Epithelial cell of esophagus (primary cell): ENCODE measurements at regions not wholly inside any gene's neighbourhood (a gene's known extent, or its start where the extent isn't known, plus 50 kb on each side); places are given as distances from the start of the nearest gene placed in this dataset.

Source experiments
- DNase-seq: peaks from one replicate; pipeline ENCODE4 v3.0.0; 2010; ENCODE audit warnings: low read depth
- H3K4me3 ChIP-seq: 2 replicates; pipeline ENCODE4 v1.5.1; 2011; ENCODE audit warnings: mild to moderate bottlenecking, low read length, control low read depth
- TF ChIP-seq, protein P1 (sequence below): IDR thresholded peaks from 2 replicates; pipeline ENCODE4 v1.5.1; 2011; ENCODE audit warnings: low read depth, mild to moderate bottlenecking, low read length, control low read depth, inconsistent platforms; ENCODE audit not compliant: insufficient read depth; ENCODE audit errors: missing control alignments

DNA sequence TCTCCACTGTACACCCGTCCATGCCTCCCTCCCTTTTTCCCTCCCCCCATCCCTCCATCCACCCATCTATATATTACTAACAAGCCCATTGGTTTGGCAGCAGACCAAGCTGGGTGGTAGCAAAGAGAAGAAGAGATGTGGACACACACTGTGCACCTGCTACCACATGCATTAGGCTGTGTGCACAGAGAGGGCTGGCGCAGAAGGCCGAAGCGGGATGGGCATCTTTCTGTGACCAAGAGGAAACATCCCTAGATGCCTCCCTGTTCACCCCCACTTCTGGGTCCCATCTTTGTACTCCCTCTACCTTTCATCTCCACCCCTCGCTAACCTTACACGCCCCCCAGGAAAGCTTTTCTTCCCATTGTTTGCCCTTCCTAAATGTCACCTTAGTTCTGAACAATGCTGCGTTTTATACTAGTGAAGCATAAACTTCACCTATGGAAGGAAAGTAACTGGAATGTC lies 64.9 kb upstream of the AFDN start:
- no peak overlapping the region for H3K4me3 ChIP-seq
- DNase-seq, result no peak
- TF ChIP-seq, protein P1, sequence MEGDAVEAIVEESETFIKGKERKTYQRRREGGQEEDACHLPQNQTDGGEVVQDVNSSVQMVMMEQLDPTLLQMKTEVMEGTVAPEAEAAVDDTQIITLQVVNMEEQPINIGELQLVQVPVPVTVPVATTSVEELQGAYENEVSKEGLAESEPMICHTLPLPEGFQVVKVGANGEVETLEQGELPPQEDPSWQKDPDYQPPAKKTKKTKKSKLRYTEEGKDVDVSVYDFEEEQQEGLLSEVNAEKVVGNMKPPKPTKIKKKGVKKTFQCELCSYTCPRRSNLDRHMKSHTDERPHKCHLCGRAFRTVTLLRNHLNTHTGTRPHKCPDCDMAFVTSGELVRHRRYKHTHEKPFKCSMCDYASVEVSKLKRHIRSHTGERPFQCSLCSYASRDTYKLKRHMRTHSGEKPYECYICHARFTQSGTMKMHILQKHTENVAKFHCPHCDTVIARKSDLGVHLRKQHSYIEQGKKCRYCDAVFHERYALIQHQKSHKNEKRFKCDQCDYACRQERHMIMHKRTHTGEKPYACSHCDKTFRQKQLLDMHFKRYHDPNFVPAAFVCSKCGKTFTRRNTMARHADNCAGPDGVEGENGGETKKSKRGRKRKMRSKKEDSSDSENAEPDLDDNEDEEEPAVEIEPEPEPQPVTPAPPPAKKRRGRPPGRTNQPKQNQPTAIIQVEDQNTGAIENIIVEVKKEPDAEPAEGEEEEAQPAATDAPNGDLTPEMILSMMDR, result no peak

DNA sequence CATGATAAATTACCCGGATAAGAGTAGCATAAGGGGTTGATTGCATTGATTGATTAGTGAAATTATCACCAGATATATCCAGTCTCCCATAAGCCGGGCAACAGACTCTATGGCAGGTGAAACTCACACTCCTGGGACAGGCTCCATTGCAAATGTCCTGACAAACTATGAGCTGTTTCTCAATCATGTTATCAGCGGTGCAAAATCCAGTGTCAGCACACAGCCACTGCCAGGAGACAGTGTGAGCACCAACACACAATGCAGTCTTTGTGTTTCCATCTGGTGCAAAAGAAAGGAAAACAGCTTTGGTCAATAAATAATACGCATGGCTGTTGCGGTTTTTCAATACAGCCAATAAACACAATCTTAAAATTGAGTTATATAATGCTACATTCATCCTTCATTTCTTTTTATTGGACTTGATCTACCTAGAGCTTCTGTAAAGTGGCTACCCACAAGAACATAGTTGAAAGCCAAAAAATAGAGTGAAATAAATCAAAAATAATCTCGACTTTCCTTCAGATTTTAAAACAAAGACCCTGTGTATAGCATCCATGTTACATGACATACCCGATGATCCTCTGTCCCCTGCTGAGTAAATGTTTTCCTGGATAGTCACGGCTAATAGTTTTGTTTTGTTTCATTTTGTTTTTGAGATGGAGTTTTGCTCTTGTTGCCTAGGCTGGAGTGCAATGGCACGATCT lies 64.3 kb upstream of the AFDN start:
- no peak for DNase-seq
- TF ChIP-seq, protein P1, result no peak

DNA sequence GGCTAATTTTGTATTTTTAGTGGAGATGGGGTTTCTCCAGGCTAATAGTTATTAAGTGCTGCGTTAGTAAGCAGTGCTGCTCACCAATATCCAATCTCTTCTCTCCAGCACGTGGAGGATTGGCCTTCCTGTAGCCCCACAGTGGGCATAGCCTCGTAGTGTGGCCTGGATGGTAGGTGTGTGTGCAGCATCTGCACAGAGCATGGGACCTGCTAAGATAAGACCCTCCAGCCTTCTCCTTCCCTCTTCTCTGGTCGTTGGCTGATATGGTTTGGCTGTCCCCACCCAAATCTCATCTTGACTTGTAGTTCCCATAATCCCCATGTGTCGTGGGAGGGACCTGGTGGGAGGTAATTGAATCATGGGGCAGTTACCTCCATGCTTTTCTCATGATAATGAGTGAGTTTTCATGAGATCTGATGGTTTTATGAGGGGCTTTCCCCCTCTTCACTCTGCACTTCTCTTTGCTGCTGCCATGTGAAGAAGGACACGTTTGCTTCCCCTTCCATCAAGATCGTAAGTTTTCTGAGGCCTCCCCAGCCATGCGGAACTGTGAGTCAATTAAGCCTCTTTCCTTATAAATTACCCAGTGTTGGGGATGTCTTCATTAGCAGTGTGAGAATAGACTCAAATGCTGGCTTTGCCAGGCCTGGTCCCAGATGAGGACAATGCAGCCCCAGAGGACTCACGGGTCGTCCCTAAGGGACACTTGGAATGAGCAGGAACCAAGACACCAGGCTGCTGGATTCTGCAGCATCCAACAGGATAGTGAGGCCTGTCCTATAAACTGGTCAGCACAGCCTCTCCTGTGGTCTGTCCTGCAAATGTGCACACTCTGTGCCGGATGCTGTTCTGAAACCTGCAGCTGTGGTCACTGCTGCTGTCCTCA lies 63.4 kb upstream of the AFDN start:
- TF ChIP-seq, protein P1, result no peak
- H3K4me3 ChIP-seq, result no peak overlapping the region
- DNase-seq, result no peak

More for the DNA sequence above, 64.3 kb upstream of the AFDN start:
- no peak overlapping the region for H3K4me3 ChIP-seq

DNA sequence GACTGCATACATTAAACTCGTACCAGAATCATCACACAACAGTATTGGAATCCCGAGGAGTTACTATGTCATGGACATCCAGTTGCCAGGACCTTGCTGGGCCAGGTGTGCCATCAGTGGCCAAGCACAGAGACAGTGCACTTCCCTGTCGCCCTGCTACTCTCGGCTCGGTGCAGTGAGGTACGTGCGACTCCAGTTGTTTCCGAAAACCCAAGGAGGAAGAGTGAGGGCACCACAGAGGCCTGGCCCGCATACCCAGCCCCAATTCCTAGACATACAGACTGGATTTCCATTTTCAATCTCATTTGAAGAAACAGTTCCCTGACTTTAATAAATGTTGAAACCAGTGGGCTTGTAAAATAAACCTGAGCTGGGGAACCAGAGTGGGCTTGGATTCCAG lies 62.5 kb upstream of the AFDN start:
- DNase-seq, result no peak
- H3K4me3 ChIP-seq, result no peak overlapping the region
- TF ChIP-seq, protein P1, result no peak

DNA sequence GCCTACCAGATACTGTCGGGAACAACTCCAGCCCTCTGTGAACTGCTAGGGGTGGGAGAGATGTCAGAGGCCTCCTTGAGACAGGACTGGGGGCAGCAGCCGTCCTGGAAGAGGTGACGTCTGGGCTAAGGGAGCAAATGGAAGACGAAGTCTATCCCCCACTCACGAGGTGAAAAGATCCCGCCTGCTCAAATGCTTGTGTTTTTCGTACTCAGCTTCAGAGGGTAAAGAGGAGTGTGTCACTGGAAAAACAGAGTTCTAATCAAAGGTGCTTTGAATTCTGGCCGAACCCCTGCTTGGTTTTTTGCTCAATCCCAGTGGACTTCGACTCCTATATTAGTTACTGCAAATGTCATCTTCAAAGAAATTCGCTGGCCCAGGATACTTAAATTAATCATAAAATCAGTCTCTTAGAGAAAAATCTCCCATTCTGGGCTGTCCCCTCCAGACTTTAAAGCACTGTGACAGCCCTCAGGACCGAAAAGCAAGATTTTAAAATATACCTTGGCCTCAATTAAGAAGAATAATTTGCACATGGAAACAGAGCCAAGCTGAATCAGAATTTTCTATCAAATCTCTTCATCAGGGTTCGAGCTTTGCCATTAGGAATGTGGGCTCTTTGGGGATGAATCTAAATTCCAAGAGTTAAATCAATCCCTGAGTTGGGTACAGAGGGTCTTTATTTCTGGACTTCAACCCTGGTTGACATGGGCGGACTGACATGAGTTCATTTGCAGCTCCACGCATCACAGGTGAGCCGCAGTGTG lies 61.8 kb upstream of the AFDN start:
- H3K4me3 ChIP-seq, result no peak overlapping the region
- TF ChIP-seq, protein P1, result no peak
- no peak for DNase-seq

DNA sequence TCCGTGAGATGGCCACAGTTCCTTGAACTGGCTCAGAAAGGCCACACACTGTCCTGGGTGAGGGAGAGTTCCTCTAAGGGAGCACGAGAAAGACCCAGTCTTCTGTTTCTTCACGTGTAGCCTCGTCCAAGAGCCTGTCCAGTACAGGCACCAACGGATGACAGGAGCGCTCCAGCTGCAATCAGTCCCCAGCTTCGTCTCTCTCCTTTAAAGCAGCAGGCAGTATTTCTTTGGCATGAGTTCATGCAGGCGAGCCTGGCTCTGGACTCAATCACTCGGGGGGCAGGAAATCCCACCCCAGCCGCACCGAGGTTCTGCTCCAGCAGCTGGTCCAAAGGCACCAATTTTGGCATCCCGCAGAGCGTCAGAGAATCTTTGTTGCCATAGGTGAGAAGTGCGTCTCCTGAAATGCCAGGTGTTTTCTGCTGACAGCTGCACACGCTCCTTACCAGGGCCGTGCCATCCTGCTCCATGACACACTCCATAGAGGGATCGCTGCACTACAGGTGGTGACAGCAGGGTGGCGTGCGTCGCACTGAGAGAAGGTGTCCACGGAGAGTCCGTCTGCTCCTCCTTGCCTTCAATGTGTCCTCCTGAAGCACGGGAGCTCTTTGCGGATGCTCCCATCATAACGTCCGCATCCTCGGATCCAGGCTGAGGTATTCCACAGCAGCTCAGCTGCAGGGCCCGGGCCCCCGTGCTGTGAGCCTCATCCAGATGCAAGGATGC lies 59.6 kb upstream of the AFDN start:
- H3K4me3 ChIP-seq, result no peak overlapping the region
- DNase-seq, result no peak
- TF ChIP-seq, protein P1, result no peak
